ENCODE measurements at regions not wholly inside any gene's neighbourhood (a gene's known extent, or its start where the extent isn't known, plus 50 kb on each side); places are given as distances from the start of the nearest gene placed in this dataset.

DNA sequence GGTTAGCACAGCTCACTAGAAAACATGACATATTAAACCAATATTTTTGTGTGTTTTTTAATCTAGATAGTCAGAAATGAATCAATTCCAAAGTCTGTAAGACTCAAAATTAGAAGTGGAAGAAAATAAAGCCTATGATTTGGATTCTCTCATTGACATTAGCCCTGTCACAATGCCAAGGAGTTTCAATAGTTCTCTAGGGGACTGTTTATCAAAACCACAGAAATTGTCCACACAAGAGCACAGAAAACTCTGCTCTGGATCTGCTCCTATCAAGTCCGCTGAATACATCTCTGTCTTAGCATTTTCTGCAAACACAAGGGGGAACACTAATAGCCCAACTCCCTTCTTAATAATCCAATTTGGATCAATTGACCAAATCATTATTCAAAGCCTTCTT, 152.0 kb downstream of the HS3ST3B1 start:
- no peak for TF ChIP-seq POLR2A (IDR thresholded peaks at IDR 0.05)
- TF ChIP-seq, protein P1, sequence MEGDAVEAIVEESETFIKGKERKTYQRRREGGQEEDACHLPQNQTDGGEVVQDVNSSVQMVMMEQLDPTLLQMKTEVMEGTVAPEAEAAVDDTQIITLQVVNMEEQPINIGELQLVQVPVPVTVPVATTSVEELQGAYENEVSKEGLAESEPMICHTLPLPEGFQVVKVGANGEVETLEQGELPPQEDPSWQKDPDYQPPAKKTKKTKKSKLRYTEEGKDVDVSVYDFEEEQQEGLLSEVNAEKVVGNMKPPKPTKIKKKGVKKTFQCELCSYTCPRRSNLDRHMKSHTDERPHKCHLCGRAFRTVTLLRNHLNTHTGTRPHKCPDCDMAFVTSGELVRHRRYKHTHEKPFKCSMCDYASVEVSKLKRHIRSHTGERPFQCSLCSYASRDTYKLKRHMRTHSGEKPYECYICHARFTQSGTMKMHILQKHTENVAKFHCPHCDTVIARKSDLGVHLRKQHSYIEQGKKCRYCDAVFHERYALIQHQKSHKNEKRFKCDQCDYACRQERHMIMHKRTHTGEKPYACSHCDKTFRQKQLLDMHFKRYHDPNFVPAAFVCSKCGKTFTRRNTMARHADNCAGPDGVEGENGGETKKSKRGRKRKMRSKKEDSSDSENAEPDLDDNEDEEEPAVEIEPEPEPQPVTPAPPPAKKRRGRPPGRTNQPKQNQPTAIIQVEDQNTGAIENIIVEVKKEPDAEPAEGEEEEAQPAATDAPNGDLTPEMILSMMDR (IDR thresholded peaks at IDR 0.05), result no peak
- 100% methylated on average over 1 of the region's 1 CpG for WGBS (ENCODE audit: insufficient coverage, low coverage, low lambda C conversion rate, missing lambda C conversion rate)
- Histone ChIP-seq H3K4me3 (no peak overlapping the region), H3K36me3 (no peaks in the 10 kb centered on the region), H3K27me3 (no peaks in the 10 kb centered on the region), H3K27ac (no peak overlapping the region), H3K9me3 (no peaks in the 10 kb centered on the region), H3K4me1 (no peaks in the 10 kb centered on the region)
- DNase-seq, result no peak
- intact Hi-C loops (cut with DNase I), result no loop called here
- ATAC-seq, result no peak

DNA sequence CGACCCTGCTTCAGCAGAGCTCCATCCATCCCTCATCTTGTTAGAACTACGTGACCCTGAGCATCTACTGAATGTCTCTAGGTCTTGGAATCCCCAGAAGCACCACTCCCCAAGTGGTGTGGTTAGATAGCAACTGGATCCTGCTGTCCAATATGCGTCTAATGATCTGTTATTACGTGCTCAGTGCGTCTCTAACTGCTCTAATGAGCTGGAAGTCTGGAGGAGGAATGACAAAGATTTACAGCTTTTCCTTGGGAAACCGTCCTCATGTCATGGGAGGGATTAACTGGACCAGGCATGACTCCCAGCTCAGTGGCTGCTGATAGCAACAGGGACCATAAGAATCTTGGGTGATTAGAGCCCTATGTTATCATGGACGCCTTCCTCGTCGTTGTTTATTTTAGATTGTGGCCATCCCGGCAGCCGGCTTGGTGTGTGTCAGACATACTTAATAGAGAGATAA, 150.9 kb downstream of the HS3ST3B1 start:
- Histone ChIP-seq H3K9me3 (no peaks in the 10 kb centered on the region), H3K4me1 (no peaks in the 10 kb centered on the region), H3K27me3 (no peaks in the 10 kb centered on the region), H3K4me3 (no peak overlapping the region), H3K27ac (no peak overlapping the region), H3K36me3 (no peaks in the 10 kb centered on the region)
- TF ChIP-seq, protein P1 (IDR thresholded peaks at IDR 0.05), result no peak
- no peak for TF ChIP-seq POLR2A (IDR thresholded peaks at IDR 0.05)
- intact Hi-C loops (cut with DNase I), result no loop called here
- 56% methylated on average over 6 of the region's 11 CpGs for WGBS (ENCODE audit: insufficient coverage, low coverage, low lambda C conversion rate, missing lambda C conversion rate)
- ATAC-seq (peak; percentile 20 to 59 (median 47)), DNase-seq (no peak)

DNA sequence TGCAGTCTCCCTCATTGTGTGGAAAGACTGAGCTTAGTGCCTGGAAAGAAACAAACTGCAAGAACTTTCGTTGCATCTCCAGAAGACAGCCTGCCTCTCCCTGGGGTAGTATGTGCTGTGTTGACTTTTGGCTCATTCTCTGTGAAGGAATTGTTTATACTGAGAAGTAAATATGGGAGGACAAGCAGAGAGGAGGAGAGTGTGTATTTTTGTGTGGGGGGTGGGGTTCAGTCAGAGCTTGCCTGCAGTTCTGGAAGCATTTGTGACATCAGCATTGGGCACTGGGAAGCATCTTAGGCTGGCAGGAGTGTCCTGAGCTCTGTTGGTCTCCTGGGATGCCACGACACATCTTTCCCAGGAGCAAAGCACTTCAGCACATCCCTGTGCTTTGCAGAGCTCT, 147.9 kb downstream of the HS3ST3B1 start:
- no peak overlapping the region for H3K4me3 ChIP-seq
- H3K27ac ChIP-seq, result no peak overlapping the region
- WGBS (ENCODE audit: insufficient coverage, low coverage, low lambda C conversion rate, missing lambda C conversion rate), result 83% methylated on average over 2 of the region's 2 CpGs
- no peaks in the 10 kb centered on the region for H3K27me3 ChIP-seq
- DNase-seq, result no peak
- H3K9me3 ChIP-seq, result no peaks in the 10 kb centered on the region
- no peaks in the 10 kb centered on the region for H3K4me1 ChIP-seq
- H3K36me3 ChIP-seq, result no peaks in the 10 kb centered on the region
- intact Hi-C loops (cut with DNase I), result no loop called here
- no peak for TF ChIP-seq POLR2A (IDR thresholded peaks at IDR 0.05)
- ATAC-seq, result no peak

DNA sequence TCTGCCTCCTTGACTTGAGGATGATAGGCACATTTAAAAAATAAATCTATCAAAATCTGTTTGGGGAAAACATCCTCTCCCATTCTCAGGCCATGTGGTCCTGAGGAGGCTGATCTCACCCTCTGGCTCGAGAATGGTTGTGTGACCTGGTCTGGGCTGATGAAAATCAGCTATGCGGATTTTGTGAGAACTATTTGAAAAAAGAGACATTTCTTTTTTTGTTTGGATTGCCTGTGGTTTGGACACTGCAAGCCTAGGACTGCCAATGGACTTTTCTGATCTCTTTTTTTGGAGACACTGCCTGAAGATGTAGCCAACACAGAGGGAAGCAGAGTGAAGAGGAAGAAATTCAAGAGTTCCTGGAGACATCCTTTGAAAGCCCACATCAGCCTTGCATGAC, 145.9 kb downstream of the HS3ST3B1 start:
- no peaks in the 10 kb centered on the region for H3K4me1 ChIP-seq
- H3K27ac ChIP-seq, result no peak overlapping the region
- H3K27me3 ChIP-seq, result no peaks in the 10 kb centered on the region
- intact Hi-C loops (cut with DNase I), result no loop called here
- H3K4me3 ChIP-seq, result no peak overlapping the region
- ATAC-seq (no peak), DNase-seq (no peak)
- H3K9me3 ChIP-seq, result no peaks in the 10 kb centered on the region
- H3K36me3 ChIP-seq, result no peaks in the 10 kb centered on the region
- 57% methylated on average over 1 of the region's 2 CpGs for WGBS (ENCODE audit: insufficient coverage, low coverage, low lambda C conversion rate, missing lambda C conversion rate)
- TF ChIP-seq POLR2A (IDR thresholded peaks at IDR 0.05), result no peak
- TF ChIP-seq, protein P1 (IDR thresholded peaks at IDR 0.05), result no peak

DNA sequence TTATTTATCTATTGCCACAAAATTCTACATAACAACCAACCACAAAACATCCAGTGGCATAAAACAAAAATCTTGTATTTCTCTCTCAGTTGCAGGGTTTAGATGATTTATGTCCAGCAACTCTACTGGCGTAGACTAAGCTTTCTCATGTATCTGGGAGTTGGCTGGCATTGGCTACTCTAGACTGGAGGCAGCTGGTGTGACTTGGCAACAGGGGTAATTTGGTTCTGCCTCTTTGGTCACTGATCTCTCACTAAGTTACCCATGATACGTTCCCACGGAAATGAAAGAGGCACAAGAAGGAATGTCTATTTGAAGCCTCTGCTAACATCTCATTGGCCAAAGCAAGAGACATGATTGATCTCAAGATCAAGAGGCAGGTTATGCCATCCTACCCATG, 144.0 kb downstream of the HS3ST3B1 start:
- H3K27me3 ChIP-seq, result no peaks in the 10 kb centered on the region
- TF ChIP-seq, protein P1 (IDR thresholded peaks at IDR 0.05), result no peak
- TF ChIP-seq POLR2A (IDR thresholded peaks at IDR 0.05), result no peak
- no peaks in the 10 kb centered on the region for H3K4me1 ChIP-seq
- intact Hi-C loops (cut with DNase I), result no loop called here
- 91% methylated on average over 3 of the region's 3 CpGs for WGBS (ENCODE audit: insufficient coverage, low coverage, low lambda C conversion rate, missing lambda C conversion rate)
- no peaks in the 10 kb centered on the region for H3K9me3 ChIP-seq
- DNase-seq (no peak), ATAC-seq (no peak)
- H3K4me3 ChIP-seq, result no peak overlapping the region
- H3K27ac ChIP-seq, result no peak overlapping the region
- no peaks in the 10 kb centered on the region for H3K36me3 ChIP-seq

All from right lobe of liver (tissue), 6 donors.